Type B pancreatic cell (in vitro differentiated cells): ENCODE measurements at regions not wholly inside any gene's neighbourhood (a gene's known extent, or its start where the extent isn't known, plus 50 kb on each side); places are given as distances from the start of the nearest gene placed in this dataset.

ENCODE experiments used
- DNase-seq: peaks from one replicate; pipeline ENCODE4 v3.0.0; 2021; ENCODE audit warnings: mixed read lengths; ENCODE audit not compliant: unreplicated experiment; ENCODE audit errors: extremely low spot score
- H3K27ac Mint-ChIP-seq: 2 replicates; pipeline ENCODE4 v1.8.0; 2021; ENCODE audit warnings: mild to moderate bottlenecking, mixed read lengths
- H3K27me3 Mint-ChIP-seq: 2 replicates; pipeline ENCODE4 v1.8.0; 2021; ENCODE audit warnings: mixed read lengths
- H3K36me3 Mint-ChIP-seq: 2 replicates; pipeline ENCODE4 v1.8.0; 2021; ENCODE audit warnings: mixed read lengths
- H3K4me1 Mint-ChIP-seq: one replicate; pipeline ENCODE4 v1.8.0; 2021; ENCODE audit warnings: mixed read lengths; ENCODE audit not compliant: unreplicated experiment
- H3K4me3 Mint-ChIP-seq: 2 replicates; pipeline ENCODE4 v1.8.0; 2021; ENCODE audit warnings: mild to moderate bottlenecking, mixed read lengths
- H3K9me3 Mint-ChIP-seq: 2 replicates; pipeline ENCODE4 v1.8.0; 2021; ENCODE audit warnings: mixed read lengths
- TF ChIP-seq, protein P1 (sequence below): fragments of 200-600 bp; sonication (generic); conservative IDR thresholded peaks from 2 replicates; pipeline ENCODE4 v1.5.0; 2021; ENCODE audit warnings: antibody characterized with exemption, mild to moderate bottlenecking

GRCh38 chr7:13322126-13322525 is 634.7 kb downstream of the ARL4A start:
- no peak overlapping the region for H3K4me3 Mint-ChIP-seq
- no peak overlapping the region for H3K27ac Mint-ChIP-seq

DNA sequence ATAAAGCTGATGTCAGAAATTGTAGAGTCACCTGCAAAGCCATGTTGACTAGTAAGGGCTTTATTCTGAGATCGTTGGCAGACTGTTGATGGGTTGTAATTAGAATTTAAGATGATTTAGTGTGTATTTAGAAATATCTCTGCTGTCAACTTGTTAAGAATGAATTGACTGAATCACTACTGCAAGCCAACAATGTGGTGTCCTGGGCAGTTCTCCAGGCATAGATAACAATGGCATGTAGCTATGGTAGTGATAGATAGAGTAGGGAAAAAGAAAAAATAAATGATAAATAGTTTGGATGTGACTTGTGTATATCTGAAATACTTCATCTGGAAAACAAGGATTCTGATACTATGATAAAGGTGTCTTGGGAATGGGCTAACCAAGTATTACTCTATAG is 640.2 kb downstream of the ARL4A start:
- DNase-seq: no peak
- peaks cover 4% of the 10 kb centered on the region for H3K9me3 Mint-ChIP-seq
- TF ChIP-seq, protein P1, sequence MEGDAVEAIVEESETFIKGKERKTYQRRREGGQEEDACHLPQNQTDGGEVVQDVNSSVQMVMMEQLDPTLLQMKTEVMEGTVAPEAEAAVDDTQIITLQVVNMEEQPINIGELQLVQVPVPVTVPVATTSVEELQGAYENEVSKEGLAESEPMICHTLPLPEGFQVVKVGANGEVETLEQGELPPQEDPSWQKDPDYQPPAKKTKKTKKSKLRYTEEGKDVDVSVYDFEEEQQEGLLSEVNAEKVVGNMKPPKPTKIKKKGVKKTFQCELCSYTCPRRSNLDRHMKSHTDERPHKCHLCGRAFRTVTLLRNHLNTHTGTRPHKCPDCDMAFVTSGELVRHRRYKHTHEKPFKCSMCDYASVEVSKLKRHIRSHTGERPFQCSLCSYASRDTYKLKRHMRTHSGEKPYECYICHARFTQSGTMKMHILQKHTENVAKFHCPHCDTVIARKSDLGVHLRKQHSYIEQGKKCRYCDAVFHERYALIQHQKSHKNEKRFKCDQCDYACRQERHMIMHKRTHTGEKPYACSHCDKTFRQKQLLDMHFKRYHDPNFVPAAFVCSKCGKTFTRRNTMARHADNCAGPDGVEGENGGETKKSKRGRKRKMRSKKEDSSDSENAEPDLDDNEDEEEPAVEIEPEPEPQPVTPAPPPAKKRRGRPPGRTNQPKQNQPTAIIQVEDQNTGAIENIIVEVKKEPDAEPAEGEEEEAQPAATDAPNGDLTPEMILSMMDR: no peak
- H3K27ac Mint-ChIP-seq: no peak overlapping the region
- H3K4me1 Mint-ChIP-seq: no peaks in the 10 kb centered on the region
- no peak overlapping the region for H3K4me3 Mint-ChIP-seq
- H3K27me3 Mint-ChIP-seq: no peaks in the 10 kb centered on the region
- no peaks in the 10 kb centered on the region for H3K36me3 Mint-ChIP-seq

More at GRCh38 chr7:13322126-13322525, 634.7 kb downstream of the ARL4A start:
- no peaks in the 10 kb centered on the region for H3K36me3 Mint-ChIP-seq
- H3K4me1 Mint-ChIP-seq: peaks cover 4% of the 10 kb centered on the region
- TF ChIP-seq, protein P1: no peak
- H3K9me3 Mint-ChIP-seq: peaks cover 7% of the 10 kb centered on the region
- H3K27me3 Mint-ChIP-seq: no peaks in the 10 kb centered on the region
- no peak for DNase-seq

DNA sequence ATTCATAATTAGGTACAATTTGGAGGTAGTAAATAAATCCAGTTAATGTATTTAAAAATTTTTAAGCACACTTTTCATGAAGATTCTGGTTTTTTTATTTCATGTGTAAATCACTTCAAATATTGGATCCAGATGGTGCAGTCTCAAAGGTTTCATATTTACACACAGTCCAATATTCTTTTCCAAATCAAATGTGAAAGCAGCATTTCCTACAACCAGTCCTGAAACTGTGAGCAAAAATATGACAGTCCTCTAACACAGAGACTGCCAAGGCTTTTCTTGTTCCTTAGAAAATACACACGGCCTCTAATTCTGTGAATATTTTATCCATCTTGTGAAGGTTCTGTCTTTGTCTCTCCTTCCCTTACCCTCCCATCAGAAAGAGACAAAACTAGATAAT is 645.9 kb downstream of the ARL4A start:
- Mint-ChIP-seq H3K9me3 (no peaks in the 10 kb centered on the region), H3K36me3 (no peaks in the 10 kb centered on the region), H3K4me1 (no peaks in the 10 kb centered on the region), H3K27me3 (peaks cover 3% of the 10 kb centered on the region), H3K27ac (no peak overlapping the region), H3K4me3 (no peak overlapping the region)
- DNase-seq: no peak
- TF ChIP-seq, protein P1: no peak

DNA sequence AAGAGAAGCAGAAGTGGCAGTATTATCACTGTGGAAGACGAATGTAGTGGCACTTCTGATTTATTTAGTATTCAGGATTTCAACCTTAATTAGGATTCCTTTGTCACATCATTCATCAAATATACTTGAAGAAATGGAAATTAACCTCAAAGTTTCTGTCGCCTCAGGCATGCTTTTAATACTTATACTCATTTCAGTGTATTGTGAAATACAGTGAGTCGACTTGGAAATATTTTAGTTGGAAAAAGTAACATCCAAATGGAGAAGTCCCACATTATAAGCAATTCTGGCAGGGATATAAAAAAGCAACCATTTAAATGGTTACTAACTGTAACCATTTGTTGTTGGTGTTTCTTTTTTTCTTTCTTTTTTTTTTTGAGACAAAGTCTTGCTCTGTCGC is 648.8 kb downstream of the ARL4A start:
- H3K27ac Mint-ChIP-seq: no peak overlapping the region
- H3K36me3 Mint-ChIP-seq: no peaks in the 10 kb centered on the region
- TF ChIP-seq, protein P1: no peak
- H3K9me3 Mint-ChIP-seq: no peaks in the 10 kb centered on the region
- peaks cover 3% of the 10 kb centered on the region for H3K27me3 Mint-ChIP-seq
- no peaks in the 10 kb centered on the region for H3K4me1 Mint-ChIP-seq
- no peak for DNase-seq
- no peak overlapping the region for H3K4me3 Mint-ChIP-seq

GRCh38 chr7:13352677-13353076 is 636.8 kb downstream of the ETV1 start:
- no peak for DNase-seq
- H3K4me1 Mint-ChIP-seq: no peaks in the 10 kb centered on the region
- H3K36me3 Mint-ChIP-seq: no peaks in the 10 kb centered on the region
- TF ChIP-seq, protein P1: no peak
- H3K27me3 Mint-ChIP-seq: no peaks in the 10 kb centered on the region
- no peak overlapping the region for H3K4me3 Mint-ChIP-seq
- H3K27ac Mint-ChIP-seq: no peak overlapping the region
- H3K9me3 Mint-ChIP-seq: no peaks in the 10 kb centered on the region

DNA sequence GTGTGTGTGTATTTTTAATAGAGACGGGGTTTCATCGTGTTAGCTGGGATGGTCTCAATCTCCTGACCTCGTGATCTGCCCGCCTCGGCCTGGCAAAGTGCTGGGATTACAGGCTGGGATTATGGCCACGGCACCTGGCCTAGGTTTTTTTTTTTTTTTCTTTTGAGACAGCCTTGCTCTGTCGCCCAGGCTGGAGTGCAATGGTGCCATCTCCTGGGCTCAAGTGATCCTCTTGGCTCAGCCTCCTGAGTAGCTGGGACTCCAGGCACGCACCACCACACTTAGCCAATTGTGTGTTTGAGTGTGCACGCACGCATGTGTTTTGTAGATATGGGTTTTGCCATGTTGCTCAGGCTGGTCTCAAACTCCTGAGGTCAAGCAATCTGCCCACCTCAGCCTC is 629.8 kb downstream of the ETV1 start:
- Mint-ChIP-seq H3K27ac (no peak overlapping the region), H3K36me3 (no peaks in the 10 kb centered on the region), H3K9me3 (no peaks in the 10 kb centered on the region), H3K27me3 (no peaks in the 10 kb centered on the region), H3K4me1 (no peaks in the 10 kb centered on the region), H3K4me3 (no peak overlapping the region)
- TF ChIP-seq, protein P1: no peak
- no peak for DNase-seq
